ENCODE measurements at regions not wholly inside any gene's neighbourhood (a gene's known extent, or its start where the extent isn't known, plus 50 kb on each side); places are given as distances from the start of the nearest gene placed in this dataset.

DNA sequence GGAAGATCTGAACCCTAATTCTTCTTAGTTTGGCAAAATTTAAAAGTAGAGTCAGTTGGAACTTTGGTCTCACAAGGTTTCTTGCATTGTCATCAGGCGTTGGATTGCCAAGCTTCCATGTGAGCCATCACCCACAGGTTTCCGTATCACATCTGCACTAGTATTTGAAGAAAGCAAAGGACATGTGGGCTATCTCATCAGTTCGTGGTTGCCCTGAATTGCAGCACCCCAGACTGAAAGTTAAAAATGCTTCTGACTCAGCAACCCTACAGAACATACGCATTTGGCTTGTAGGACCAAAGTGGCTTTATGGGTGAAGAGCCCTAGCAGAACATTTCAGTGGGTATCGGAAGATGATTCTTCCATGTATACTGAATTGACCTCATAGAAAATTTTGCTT is 358.0 kb downstream of the ENC1 start (continued):
- TF ChIP-seq, protein P1, sequence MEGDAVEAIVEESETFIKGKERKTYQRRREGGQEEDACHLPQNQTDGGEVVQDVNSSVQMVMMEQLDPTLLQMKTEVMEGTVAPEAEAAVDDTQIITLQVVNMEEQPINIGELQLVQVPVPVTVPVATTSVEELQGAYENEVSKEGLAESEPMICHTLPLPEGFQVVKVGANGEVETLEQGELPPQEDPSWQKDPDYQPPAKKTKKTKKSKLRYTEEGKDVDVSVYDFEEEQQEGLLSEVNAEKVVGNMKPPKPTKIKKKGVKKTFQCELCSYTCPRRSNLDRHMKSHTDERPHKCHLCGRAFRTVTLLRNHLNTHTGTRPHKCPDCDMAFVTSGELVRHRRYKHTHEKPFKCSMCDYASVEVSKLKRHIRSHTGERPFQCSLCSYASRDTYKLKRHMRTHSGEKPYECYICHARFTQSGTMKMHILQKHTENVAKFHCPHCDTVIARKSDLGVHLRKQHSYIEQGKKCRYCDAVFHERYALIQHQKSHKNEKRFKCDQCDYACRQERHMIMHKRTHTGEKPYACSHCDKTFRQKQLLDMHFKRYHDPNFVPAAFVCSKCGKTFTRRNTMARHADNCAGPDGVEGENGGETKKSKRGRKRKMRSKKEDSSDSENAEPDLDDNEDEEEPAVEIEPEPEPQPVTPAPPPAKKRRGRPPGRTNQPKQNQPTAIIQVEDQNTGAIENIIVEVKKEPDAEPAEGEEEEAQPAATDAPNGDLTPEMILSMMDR (IDR thresholded peaks at IDR 0.05; ENCODE audit: control extremely low read depth in 1 of 3, insufficient read depth in 1 of 3, low read depth in 1 of 3, low read length in 3 of 3), result no peak
- no peak for TF ChIP-seq RBBP5 (IDR thresholded peaks at IDR 0.05; ENCODE audit: borderline replicate concordance, low read depth, low read length)
